HUES48 (cell line): ENCODE measurements at regions not wholly inside any gene's neighbourhood (a gene's known extent, or its start where the extent isn't known, plus 50 kb on each side); places are given as distances from the start of the nearest gene placed in this dataset.
"Not testable (repeated sequence)": the region's sequence is repeated elsewhere in the genome, so short reads cannot be mapped to it uniquely, and the experiment has no call there.

Source experiments
- H3K27ac ChIP-seq: one replicate; pipeline ENCODE4 v1.7.0; 2013; ENCODE audit warnings: low read depth, low read length, inconsistent platforms
- H3K27me3 ChIP-seq: 2 replicates; pipeline ENCODE4 v1.6.1; 2013; ENCODE audit warnings: mild to moderate bottlenecking, low read length; ENCODE audit not compliant: control insufficient read depth, insufficient read depth
- H3K36me3 ChIP-seq: 2 replicates; pipeline ENCODE4 v1.6.1; 2013; ENCODE audit warnings: low read length; ENCODE audit not compliant: control insufficient read depth, insufficient read depth
- H3K4me1 ChIP-seq: 2 replicates; pipeline ENCODE4 v1.6.1; 2013; ENCODE audit warnings: mild to moderate bottlenecking, low read length; ENCODE audit not compliant: control insufficient read depth, insufficient read depth
- H3K4me3 ChIP-seq: 2 replicates; pipeline ENCODE4 v1.5.1; 2013; ENCODE audit warnings: mild to moderate bottlenecking, low read depth, low read length
- H3K9ac ChIP-seq: 2 replicates; pipeline ENCODE4 v1.6.1; 2013; ENCODE audit warnings: mild to moderate bottlenecking, low read depth, low read length, moderate library complexity
- H3K9me3 ChIP-seq: 2 replicates; pipeline ENCODE4 v1.6.1; 2013; ENCODE audit warnings: low read length; ENCODE audit not compliant: control insufficient read depth, insufficient read depth

DNA sequence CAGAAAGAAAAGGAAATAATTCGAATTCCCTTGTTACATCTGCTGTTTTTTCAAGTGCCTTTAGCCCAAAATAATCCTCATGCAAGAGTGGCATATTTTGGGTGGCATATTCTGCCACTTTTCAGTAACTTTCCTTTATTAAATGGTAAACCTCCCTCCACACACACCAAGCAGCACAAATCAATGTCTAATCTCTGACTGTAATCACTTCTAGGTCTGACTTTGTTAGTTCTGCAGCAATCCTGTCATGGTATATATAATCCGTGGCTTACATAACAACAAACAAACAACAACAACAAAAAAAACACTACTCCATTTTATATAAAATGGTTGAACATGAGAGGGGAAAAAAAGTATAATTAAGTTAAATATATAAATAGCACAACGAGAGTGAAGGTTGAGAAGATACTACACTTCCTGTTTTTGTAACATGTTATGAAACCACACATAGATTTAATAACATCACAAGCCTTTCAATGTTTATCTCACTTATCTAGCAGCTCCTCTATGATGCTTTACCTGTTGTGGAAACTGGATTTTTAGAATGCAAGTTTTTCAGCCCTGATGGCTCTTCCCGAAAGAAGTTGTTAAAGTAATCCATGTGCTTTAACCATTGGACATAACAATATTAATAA, 715.4 kb downstream of the GRXCR1 start:
- Histone ChIP-seq H3K9ac (no peak overlapping the region), H3K4me1 (no peaks in the 10 kb centered on the region), H3K36me3 (no peaks in the 10 kb centered on the region), H3K9me3 (0 out of 2 replicates have a peak, but pooled peaks cover 4% of the 10 kb centered on the region), H3K27me3 (no peaks in the 10 kb centered on the region), H3K4me3 (no peak overlapping the region), H3K27ac (no peak overlapping the region)

DNA sequence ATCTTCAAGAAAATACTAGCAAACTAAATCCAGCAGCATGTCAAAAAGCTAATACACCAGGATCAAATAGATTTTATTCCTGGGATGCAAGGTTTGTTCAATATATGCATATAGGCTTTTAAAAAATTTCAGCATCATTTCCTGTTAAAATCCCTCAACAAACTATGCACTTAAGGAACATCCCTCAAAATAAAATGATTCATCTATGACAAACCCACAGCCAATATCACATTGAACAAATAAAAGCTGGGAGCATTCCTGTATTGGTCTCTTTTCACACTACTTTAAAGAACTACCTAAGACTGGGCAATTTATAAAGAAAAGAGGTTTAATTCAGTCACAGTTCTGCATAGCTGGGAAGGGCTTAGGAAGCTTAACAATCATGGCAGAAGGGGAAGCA, 726.7 kb downstream of the GRXCR1 start:
- H3K27ac ChIP-seq, result no peak overlapping the region

DNA sequence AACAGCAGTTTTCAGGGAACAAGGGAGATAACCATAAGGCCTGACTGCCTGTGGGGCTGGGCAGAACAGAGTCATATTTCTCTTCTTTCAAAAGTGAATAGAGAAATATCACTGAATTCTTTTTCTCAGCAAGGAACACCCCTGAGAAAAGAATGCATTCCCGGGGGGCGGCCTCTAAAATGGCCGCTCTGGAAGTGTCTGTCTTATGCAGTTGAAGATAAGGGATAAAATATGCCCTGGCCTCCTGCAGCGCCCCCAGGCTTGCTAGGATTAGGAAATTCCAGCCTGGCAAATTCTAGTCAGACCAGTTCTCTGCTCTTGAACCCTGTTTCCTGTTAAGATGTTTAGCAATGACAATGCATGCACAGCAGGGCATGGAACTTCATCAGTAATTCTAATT, 745.4 kb downstream of the GRXCR1 start:
- H3K9ac ChIP-seq, H3K36me3 ChIP-seq, H3K27ac ChIP-seq, H3K4me1 ChIP-seq, H3K4me3 ChIP-seq, H3K27me3 ChIP-seq: not testable (repeated sequence)
- H3K9me3 ChIP-seq, result peaks cover 22% of the 10 kb centered on the region

More for the DNA sequence above, 726.7 kb downstream of the GRXCR1 start:
- Histone ChIP-seq H3K4me3 (no peak overlapping the region), H3K27me3 (no peaks in the 10 kb centered on the region), H3K4me1 (no peaks in the 10 kb centered on the region), H3K36me3 (no peaks in the 10 kb centered on the region), H3K9ac (no peak overlapping the region), H3K9me3 (peaks cover 10% of the 10 kb centered on the region)

DNA sequence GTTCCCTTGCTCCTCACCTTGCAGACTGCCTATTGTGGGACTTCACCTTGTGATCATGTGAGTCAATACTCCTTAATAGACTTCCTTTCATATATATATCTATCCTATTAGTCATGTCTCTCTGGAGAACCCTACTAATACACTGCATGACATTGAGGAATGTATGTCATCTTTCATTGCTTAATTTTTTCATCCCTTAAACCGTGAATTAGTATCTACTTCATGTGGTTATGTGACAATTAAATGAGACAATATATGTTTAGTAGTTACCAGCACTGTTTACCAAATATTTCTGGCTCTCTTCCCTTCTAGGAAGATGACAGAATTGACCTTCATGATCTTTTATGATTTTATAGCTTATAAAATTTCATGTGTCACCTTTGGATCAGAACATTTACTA, 759.5 kb downstream of the GRXCR1 start:
- no peaks in the 10 kb centered on the region for H3K4me1 ChIP-seq
- H3K4me3 ChIP-seq, result no peak overlapping the region
- peaks cover 12% of the 10 kb centered on the region; the same call in 1 of the 2 replicates for H3K9me3 ChIP-seq
- H3K27me3 ChIP-seq, result no peaks in the 10 kb centered on the region
- H3K36me3 ChIP-seq, result no peaks in the 10 kb centered on the region
- H3K27ac ChIP-seq, result no peak overlapping the region
- no peak overlapping the region for H3K9ac ChIP-seq

DNA sequence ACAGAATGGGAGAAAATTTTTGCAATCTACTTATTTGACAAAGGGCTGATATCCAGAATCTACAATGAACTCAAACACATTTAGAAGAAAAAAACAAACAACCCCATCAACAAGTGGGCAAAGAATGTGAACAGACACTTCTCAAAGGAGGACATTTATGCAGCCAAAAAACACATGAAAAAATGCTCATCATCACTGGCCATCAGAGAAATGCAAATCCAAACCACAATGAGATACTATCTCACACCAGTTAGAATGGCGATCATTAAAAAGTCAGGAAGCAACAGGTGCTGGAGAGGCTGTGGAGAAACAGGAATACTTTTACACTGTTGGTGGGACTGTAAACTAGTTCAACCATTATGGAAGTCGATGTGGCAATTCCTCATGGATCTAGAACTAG, 767.0 kb downstream of the GRXCR1 start:
- H3K27me3 ChIP-seq, H3K27ac ChIP-seq, H3K4me3 ChIP-seq, H3K9ac ChIP-seq, H3K9me3 ChIP-seq, H3K36me3 ChIP-seq, H3K4me1 ChIP-seq: not testable (repeated sequence)

DNA sequence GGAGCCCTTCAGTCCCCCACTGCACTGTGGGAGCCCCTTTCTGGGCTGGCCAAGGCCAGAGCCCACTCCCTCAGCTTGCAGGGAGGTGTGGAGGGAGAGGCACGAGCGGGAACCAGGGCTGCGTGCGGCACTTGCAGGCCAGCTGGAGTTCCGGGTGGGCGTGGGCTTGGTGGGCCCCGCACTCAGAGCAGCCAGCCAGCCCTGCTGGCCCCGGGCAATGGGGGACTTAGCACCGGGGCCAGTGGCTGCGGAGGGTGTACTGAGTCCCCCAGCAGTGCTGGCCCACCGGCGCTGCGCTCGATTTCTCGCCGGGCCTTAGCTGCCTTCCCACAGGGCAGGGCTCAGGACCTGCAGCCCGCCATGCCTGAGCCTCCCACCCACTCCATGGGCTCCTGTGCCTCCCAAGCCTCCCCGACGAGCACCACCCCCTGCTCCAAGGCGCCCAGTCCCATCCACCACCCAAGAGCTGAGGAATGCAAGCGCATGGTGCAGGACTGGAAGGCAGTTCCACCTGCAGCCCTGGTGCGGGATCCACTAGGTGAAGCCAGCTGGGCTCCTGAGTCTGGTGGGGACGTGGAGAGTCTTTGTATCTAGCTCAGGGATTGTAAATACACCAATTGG, 776.2 kb downstream of the KCTD8 start:
- not testable (repeated sequence) for H3K27me3 ChIP-seq, H3K9me3 ChIP-seq, H3K9ac ChIP-seq, H3K4me1 ChIP-seq, H3K27ac ChIP-seq, H3K4me3 ChIP-seq, H3K36me3 ChIP-seq

DNA sequence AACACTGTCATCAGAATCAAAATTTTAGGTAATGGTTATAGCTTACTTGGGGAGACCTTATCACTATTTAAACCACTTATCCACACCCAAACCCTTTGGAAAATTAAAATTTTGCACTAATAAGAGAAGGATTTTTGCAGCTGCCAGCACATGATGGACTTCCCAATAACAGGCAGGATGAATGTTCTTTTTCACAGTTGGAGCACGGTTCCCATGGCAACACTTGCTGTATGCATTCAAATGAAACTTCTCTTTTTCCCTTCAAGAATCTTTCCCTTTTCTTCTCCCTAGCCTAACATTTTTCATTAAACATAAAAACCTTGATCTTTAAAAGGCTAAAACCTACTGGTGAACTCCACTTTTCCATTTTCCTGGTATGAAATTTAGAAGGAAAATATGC, 768.2 kb downstream of the KCTD8 start:
- no peaks in the 10 kb centered on the region for H3K27me3 ChIP-seq
- H3K27ac ChIP-seq, result no peak overlapping the region
- no peak overlapping the region for H3K4me3 ChIP-seq
- H3K9ac ChIP-seq, result no peak overlapping the region
- no peaks in the 10 kb centered on the region for H3K4me1 ChIP-seq
- no peaks in the 10 kb centered on the region for H3K9me3 ChIP-seq
- H3K36me3 ChIP-seq, result no peaks in the 10 kb centered on the region

DNA sequence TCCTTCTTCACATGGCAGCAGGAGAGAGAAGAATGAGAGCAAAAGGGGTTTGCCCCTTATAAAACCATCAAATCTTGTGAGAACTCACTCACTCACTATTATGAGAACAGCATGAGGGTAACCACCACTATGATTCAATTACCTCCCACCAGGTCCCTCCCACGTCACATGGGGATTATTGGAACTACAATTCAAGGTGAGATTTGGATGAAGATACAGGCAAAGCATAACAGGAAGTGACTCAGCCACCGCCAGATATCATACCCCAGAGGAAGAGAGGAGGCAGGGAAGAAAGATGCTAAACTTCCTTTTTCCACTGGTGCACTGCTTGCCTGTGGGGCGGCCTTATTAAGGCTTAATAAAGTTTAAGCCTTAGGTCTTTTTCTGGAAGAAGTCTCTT, 766.1 kb downstream of the KCTD8 start:
- no peak overlapping the region for H3K27ac ChIP-seq
- no peaks in the 10 kb centered on the region for H3K9me3 ChIP-seq
- no peak overlapping the region for H3K4me3 ChIP-seq
- H3K9ac ChIP-seq, result no peak overlapping the region
- H3K27me3 ChIP-seq, result no peaks in the 10 kb centered on the region
- no peaks in the 10 kb centered on the region for H3K4me1 ChIP-seq
- no peaks in the 10 kb centered on the region for H3K36me3 ChIP-seq

DNA sequence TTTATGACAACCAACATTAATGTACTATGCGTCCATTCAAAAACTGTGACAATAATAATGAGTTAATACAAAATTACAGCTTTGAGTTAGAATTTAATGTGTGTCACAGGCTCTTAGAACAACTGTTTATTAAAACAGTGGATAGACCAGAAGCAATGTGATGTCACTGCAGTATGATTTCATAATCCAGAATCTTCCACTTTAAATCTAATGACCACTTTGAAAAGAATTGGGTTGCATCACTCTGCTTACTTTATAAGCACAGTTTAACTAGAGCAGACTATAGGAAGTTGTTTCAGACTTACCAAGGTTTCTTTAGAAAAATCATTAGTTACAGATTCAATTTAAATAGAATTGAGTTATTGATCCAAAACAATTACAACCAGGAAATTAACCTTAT, 758.5 kb downstream of the KCTD8 start:
- no peaks in the 10 kb centered on the region for H3K36me3 ChIP-seq
- H3K4me3 ChIP-seq, result no peak overlapping the region
- H3K27ac ChIP-seq, result no peak overlapping the region
- H3K4me1 ChIP-seq, result no peaks in the 10 kb centered on the region
- no peaks in the 10 kb centered on the region for H3K27me3 ChIP-seq
- no peak overlapping the region for H3K9ac ChIP-seq
- no peaks in the 10 kb centered on the region for H3K9me3 ChIP-seq

DNA sequence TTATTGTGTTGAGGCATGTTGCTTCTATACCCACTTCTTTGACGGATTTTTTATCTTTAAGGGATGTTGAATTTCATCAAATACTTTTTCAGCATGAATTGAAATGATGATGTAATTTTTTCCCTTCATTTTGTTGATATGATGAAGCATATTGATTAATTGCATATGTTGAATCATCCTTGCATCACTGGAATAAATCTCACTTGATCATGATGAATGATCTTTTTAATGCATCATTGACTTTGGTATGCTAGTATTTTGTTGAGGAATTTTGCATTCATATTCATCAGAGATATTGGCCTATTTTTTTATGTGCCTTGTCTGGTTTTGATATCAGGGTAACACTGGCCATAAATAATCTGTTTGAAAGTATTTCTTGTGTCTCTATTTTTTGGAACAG, 754.7 kb downstream of the KCTD8 start:
- Histone ChIP-seq H3K9ac (no peak overlapping the region), H3K4me1 (no peaks in the 10 kb centered on the region), H3K36me3 (no peaks in the 10 kb centered on the region), H3K27me3 (no peaks in the 10 kb centered on the region), H3K4me3 (no peak overlapping the region), H3K9me3 (no peaks in the 10 kb centered on the region), H3K27ac (no peak overlapping the region)

DNA sequence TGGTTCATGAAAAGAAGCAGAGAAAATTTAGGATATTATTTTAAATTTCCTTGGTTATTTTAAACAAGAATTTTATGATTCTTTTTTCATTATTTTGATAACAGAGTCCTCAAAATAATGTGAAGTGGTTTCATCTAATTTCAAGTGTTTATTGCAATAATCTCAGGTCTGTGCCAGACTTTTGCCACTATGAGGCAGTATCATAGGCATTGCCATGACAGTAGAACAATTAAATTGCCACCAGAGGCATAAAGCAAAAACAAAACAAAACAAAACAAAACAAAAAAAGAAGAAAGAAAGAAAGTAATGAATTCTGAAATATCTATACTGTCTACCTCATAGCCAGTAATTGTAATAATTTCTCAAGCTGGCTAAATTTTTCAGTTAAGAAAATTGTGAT, 739.2 kb downstream of the KCTD8 start:
- Histone ChIP-seq H3K27me3 (no peaks in the 10 kb centered on the region), H3K4me1 (no peaks in the 10 kb centered on the region), H3K27ac (no peak overlapping the region), H3K4me3 (no peak overlapping the region), H3K36me3 (no peaks in the 10 kb centered on the region), H3K9me3 (0 out of 2 replicates have a peak, but pooled peaks cover 6% of the 10 kb centered on the region), H3K9ac (no peak overlapping the region)
